Calu3 (cell line): ENCODE measurements at regions not wholly inside any gene's neighbourhood (a gene's known extent, or its start where the extent isn't known, plus 50 kb on each side); places are given as distances from the start of the nearest gene placed in this dataset.
"Not testable (repeated sequence)": the region's sequence is repeated elsewhere in the genome, so short reads cannot be mapped to it uniquely, and the experiment has no call there.

Experiments used
- BruUV-seq: library from RNA; stranded (reverse); fragments of 400-500 nt; replicated peaks from 2 replicates; lab custom pipeline; 2021; lab: Mats Ljungman, UMichigan
- CTCF ChIA-PET: fragments of 300-600 bp; sonication (Branson Sonifier 250); formaldehyde crosslinking; loops from one replicate; lab custom pipeline; 2022; ENCODE audit warnings: antibody characterized with exemption; lab: Charles Lee
- DNase-seq: peaks from one replicate; pipeline ENCODE4 v3.0.0; 2022
- H3K27ac Mint-ChIP-seq: one replicate; pipeline ENCODE4 v1.8.0; 2022; ENCODE audit warnings: mixed read lengths; ENCODE audit not compliant: unreplicated experiment
- H3K27me3 Mint-ChIP-seq: one replicate; pipeline ENCODE4 v1.8.0; 2022; ENCODE audit warnings: mixed read lengths; ENCODE audit not compliant: unreplicated experiment
- H3K36me3 Mint-ChIP-seq: one replicate; pipeline ENCODE4 v1.8.0; 2022; ENCODE audit warnings: mild to moderate bottlenecking, moderate library complexity, mixed read lengths; ENCODE audit not compliant: insufficient read depth, unreplicated experiment
- H3K4me1 Mint-ChIP-seq: one replicate; pipeline ENCODE4 v1.8.0; 2022; ENCODE audit warnings: mild to moderate bottlenecking, low read depth, mixed read lengths; ENCODE audit not compliant: unreplicated experiment
- H3K4me3 Mint-ChIP-seq: one replicate; pipeline ENCODE4 v1.8.0; 2022; ENCODE audit warnings: mild to moderate bottlenecking, low read depth, moderate library complexity, mixed read lengths; ENCODE audit not compliant: unreplicated experiment
- H3K9me3 Mint-ChIP-seq: one replicate; pipeline ENCODE4 v1.8.0; 2022; ENCODE audit warnings: low read depth, mixed read lengths; ENCODE audit not compliant: unreplicated experiment
- intact Hi-C: fragments of 100-400 bp; cut with micrococcal nuclease; formaldehyde crosslinking; loops from one replicate; pipeline ENCODE4 v1.10.0; 2022; ENCODE audit not compliant: unreplicated experiment
- TF ChIP-seq, protein P1 (sequence below): fragments of 200-600 bp; IDR thresholded peaks from one replicate; pipeline ENCODE4 v1.8.0; 2022; ENCODE audit warnings: antibody characterized with exemption; ENCODE audit not compliant: unreplicated experiment

DNA sequence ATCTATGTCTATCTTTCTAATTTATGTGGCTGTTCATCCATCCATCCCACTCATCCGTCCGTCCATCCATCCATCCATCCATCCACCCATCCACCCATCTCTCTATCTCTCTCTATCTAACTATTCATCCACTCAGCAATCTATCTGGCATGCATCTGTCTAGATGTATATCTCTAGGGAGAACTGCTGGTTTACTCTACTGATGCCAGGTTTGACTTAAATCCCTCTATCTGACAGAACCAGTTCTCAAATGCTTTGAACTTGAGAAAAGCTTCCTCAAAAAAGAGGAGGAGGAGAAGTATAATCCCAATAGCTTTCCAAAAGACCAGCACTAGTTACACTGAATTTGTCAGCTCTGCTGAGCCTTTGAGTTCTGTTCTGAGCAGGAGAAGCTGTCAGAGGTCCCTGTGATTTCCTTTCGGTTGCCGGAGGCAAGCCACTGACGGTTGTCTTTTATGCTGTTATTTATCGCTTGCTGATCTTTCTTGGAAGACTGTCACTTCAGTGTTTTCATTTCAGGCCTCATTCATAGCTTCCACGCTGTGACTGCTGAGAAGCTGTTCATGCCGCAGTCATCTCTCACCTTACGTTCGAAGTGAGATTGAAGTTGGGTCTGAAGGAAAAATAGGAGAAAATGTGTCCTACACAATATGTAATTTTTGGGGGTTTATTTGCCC, 129.4 kb upstream of the UXS1 start:
- H3K27ac Mint-ChIP-seq, result no peak overlapping the region
- no peak for DNase-seq
- TF ChIP-seq, protein P1, sequence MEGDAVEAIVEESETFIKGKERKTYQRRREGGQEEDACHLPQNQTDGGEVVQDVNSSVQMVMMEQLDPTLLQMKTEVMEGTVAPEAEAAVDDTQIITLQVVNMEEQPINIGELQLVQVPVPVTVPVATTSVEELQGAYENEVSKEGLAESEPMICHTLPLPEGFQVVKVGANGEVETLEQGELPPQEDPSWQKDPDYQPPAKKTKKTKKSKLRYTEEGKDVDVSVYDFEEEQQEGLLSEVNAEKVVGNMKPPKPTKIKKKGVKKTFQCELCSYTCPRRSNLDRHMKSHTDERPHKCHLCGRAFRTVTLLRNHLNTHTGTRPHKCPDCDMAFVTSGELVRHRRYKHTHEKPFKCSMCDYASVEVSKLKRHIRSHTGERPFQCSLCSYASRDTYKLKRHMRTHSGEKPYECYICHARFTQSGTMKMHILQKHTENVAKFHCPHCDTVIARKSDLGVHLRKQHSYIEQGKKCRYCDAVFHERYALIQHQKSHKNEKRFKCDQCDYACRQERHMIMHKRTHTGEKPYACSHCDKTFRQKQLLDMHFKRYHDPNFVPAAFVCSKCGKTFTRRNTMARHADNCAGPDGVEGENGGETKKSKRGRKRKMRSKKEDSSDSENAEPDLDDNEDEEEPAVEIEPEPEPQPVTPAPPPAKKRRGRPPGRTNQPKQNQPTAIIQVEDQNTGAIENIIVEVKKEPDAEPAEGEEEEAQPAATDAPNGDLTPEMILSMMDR, result no peak
- H3K27me3 Mint-ChIP-seq, result no peaks in the 10 kb centered on the region
- no peaks in the 10 kb centered on the region for H3K36me3 Mint-ChIP-seq
- no TSS peak for BruUV-seq
- H3K4me3 Mint-ChIP-seq, result no peak overlapping the region
- H3K4me1 Mint-ChIP-seq, result no peaks in the 10 kb centered on the region
- H3K9me3 Mint-ChIP-seq, result no peaks in the 10 kb centered on the region
- intact Hi-C loops, result no loop called here
- CTCF ChIA-PET, result no interaction called here

DNA sequence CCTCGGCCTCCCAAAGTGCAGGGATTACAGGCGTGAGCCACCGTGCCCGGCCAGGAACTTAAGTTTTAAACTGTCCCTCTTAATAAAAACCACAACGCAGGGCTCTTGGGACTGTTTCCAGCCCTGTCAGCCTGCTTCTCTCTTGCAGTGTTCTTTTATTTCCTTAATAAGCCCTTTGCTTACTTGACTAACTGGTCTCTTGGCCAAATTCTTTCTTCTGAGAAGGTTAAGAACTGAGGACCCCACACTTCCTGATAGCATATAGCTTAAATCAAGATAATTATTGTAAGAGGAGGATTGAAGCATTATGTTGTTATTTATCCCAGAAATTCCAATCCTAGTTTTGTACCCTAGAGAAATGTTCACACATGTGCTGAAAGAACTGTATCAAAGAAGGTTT, 128.2 kb upstream of the UXS1 start:
- CTCF ChIA-PET, result no interaction called here
- Mint-ChIP-seq H3K27me3 (no peaks in the 10 kb centered on the region), H3K27ac (no peak overlapping the region), H3K4me1 (no peaks in the 10 kb centered on the region), H3K4me3 (no peak overlapping the region), H3K36me3 (no peaks in the 10 kb centered on the region), H3K9me3 (no peaks in the 10 kb centered on the region)
- DNase-seq, result no peak
- intact Hi-C loops, result no loop called here
- no TSS peak for BruUV-seq
- TF ChIP-seq, protein P1, result no peak

DNA sequence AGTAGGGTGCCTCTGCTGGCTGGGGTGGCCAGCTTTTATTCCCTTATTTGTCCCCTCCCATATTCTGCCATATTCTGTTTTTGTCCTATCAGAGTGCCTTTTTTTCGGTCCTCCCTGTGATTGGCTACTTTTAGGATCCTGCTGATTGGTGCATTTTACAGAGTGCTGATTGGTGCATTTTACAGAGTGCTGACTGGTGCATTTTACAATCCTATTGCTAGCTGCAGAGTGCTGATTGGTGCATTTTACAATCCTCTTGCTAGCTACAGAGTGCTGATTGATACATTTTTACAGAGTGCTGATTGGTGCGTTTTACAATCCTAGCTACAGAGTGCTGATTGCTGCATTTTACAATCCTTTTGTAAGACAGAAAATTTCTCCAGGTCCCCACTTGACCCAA, 126.3 kb upstream of the UXS1 start:
- H3K4me3 Mint-ChIP-seq, intact Hi-C loops, CTCF ChIA-PET, H3K27me3 Mint-ChIP-seq, H3K36me3 Mint-ChIP-seq, DNase-seq, H3K4me1 Mint-ChIP-seq, H3K9me3 Mint-ChIP-seq, BruUV-seq, H3K27ac Mint-ChIP-seq: not testable (repeated sequence)

DNA sequence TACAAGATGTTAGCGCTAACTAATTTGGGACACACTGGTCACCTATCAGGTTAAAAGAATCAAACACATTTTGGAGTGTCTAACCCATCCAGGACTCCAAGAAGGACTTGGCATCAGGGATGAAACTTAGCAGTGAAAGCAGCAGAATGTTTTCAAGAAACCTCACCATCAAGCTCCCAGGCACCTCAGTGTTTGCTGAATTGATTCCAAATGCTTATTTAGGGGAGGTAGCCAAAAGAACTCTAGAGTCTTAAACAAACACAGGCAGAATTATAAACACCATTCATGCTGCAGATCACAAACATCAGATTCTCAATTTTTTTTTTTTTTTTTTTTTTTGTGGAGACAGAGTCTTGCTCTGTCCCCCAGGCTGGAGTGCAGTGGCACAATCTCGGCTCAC, 122.8 kb upstream of the UXS1 start:
- Mint-ChIP-seq H3K27ac (no peak overlapping the region), H3K9me3 (no peaks in the 10 kb centered on the region), H3K36me3 (no peaks in the 10 kb centered on the region), H3K4me1 (no peaks in the 10 kb centered on the region), H3K27me3 (no peaks in the 10 kb centered on the region), H3K4me3 (no peak overlapping the region)
- no TSS peak for BruUV-seq
- CTCF ChIA-PET, result no interaction called here
- TF ChIP-seq, protein P1, result no peak
- intact Hi-C loops, result no loop called here
- DNase-seq, result no peak

DNA sequence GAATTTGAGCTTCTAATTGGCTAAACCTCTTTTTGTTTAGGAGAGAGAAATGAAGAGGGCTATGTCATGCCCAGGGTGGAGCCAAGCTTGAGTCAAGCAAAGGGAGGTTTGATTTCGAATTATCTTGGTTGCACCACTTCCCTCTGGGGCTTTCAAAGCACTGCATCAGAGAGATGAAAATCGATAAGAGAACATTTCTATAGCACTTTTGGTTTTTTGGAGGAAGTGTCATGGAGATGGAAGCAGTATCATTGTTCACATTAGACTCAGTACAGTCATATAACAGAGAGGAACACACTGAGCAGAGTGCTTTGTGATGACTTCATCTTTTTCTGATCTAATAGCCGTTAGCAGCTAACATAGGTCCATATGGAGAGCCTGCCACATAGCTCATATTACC, 120.3 kb upstream of the UXS1 start:
- Mint-ChIP-seq H3K27ac (no peak overlapping the region), H3K27me3 (no peaks in the 10 kb centered on the region), H3K4me1 (no peaks in the 10 kb centered on the region), H3K36me3 (no peaks in the 10 kb centered on the region), H3K4me3 (no peak overlapping the region), H3K9me3 (no peaks in the 10 kb centered on the region)
- TF ChIP-seq, protein P1, result no peak
- DNase-seq, result no peak
- BruUV-seq, result no TSS peak
- CTCF ChIA-PET, result no interaction called here
- intact Hi-C loops, result no loop called here
